Activated CD4-positive, alpha-beta memory T cell treated with anti-CD3 and anti-CD28 coated beads, Interleukin-2, amount 10 ng/mL, durations not matched to agents 7 days and 5 days (primary cell): ENCODE measurements at regions not wholly inside any gene's neighbourhood (a gene's known extent, or its start where the extent isn't known, plus 50 kb on each side); places are given as distances from the start of the nearest gene placed in this dataset.

Source experiments
- CTCF ChIA-PET: fragments of 350-600 bp; sonication (Branson Sonifier 250); formaldehyde crosslinking; loops from one replicate; lab custom pipeline; 2021; ENCODE audit warnings: antibody characterized with exemption, inconsistent platforms; lab: Charles Lee
- POLR2A ChIA-PET: fragments of 350-600 bp; sonication (Branson Sonifier 250); formaldehyde crosslinking; loops from one replicate; lab custom pipeline; 2021; ENCODE audit warnings: antibody characterized with exemption; lab: Charles Lee
- DNase-seq: peaks from one replicate; pipeline ENCODE4 v3.0.0-alpha.2; 2020
- H3K27ac Mint-ChIP-seq: one replicate; pipeline ENCODE4 v1.8.0; 2021; ENCODE audit warnings: mild to moderate bottlenecking, mixed read lengths
- H3K27me3 Mint-ChIP-seq: one replicate; pipeline ENCODE4 v1.8.0; 2021; ENCODE audit warnings: mixed read lengths
- H3K36me3 Mint-ChIP-seq: one replicate; pipeline ENCODE4 v1.8.0; 2021; ENCODE audit warnings: low read depth, mixed read lengths
- H3K4me1 Mint-ChIP-seq: one replicate; pipeline ENCODE4 v1.8.0; 2021; ENCODE audit warnings: mixed read lengths
- H3K4me3 Mint-ChIP-seq: one replicate; pipeline ENCODE4 v1.8.0; 2021; ENCODE audit warnings: mild to moderate bottlenecking, mixed read lengths
- H3K9me3 Mint-ChIP-seq: one replicate; pipeline ENCODE4 v1.8.0; 2021; ENCODE audit warnings: mixed read lengths

- no peaks in the 10 kb centered on the region for H3K36me3 Mint-ChIP-seq
- no peak overlapping the region for H3K4me3 Mint-ChIP-seq
- no peak overlapping the region for H3K27ac Mint-ChIP-seq
- peaks cover 16% of the 10 kb centered on the region for H3K4me1 Mint-ChIP-seq
- ChIA-PET POLR2A (interaction anchor here (0.9 to 2.0 kb wide), 4 partner anchors 14 to 279 kb away, joined by 3 to 10 read pairs (median 4); partner anchors contain the start of gene IVNS1ABP), CTCF (interaction anchor here (0.6 to 2.3 kb wide), 30 partner anchors 8 to 824 kb away, joined by 3 to 22 read pairs (median 4); partner anchors contain the start of gene IVNS1ABP)
- H3K27me3 Mint-ChIP-seq = no peaks in the 10 kb centered on the region
- peak; percentile 55 for DNase-seq
- H3K9me3 Mint-ChIP-seq = no peaks in the 10 kb centered on the region
Measured at GRCh38 chr1:185595835-185596667, 138.1 kb upstream of the HMCN1 start.

- no peak for DNase-seq
- ChIA-PET POLR2A (interaction anchor here (1.0 to 2.0 kb wide), 3 partner anchors 26 to 278 kb away, joined by 3 to 6 read pairs (median 5); partner anchors contain the start of gene IVNS1ABP), CTCF (interaction anchor here (1.0 to 2.3 kb wide), 13 partner anchors 18 to 289 kb away, joined by 3 to 22 read pairs (median 6); partner anchors contain the start of gene IVNS1ABP)
- H3K9me3 Mint-ChIP-seq = peaks cover 2% of the 10 kb centered on the region
- no peak overlapping the region for H3K4me3 Mint-ChIP-seq
- H3K4me1 Mint-ChIP-seq = peaks cover 16% of the 10 kb centered on the region
- no peak overlapping the region for H3K27ac Mint-ChIP-seq
- H3K36me3 Mint-ChIP-seq = peaks cover 6% of the 10 kb centered on the region
- H3K27me3 Mint-ChIP-seq = no peaks in the 10 kb centered on the region
Measured at GRCh38 chr1:185594786-185595410, 139.3 kb upstream of the HMCN1 start.

- H3K36me3 Mint-ChIP-seq = peaks cover 6% of the 10 kb centered on the region
- peaks cover 16% of the 10 kb centered on the region for H3K4me1 Mint-ChIP-seq
- POLR2A ChIA-PET = no interaction called here
- H3K4me3 Mint-ChIP-seq = no peak overlapping the region
- H3K27me3 Mint-ChIP-seq = no peaks in the 10 kb centered on the region
- no peak overlapping the region for H3K27ac Mint-ChIP-seq
- peaks cover 2% of the 10 kb centered on the region for H3K9me3 Mint-ChIP-seq
- no peak for DNase-seq
- CTCF ChIA-PET = interaction anchor here (1.2 kb wide), 1 partner anchor 34 kb away, joined by 5 read pairs; no protein-coding TSS in a partner anchor
Measured at GRCh38 chr1:185593271-185593670, 140.9 kb upstream of the HMCN1 start.

- Mint-ChIP-seq H3K27me3 (no peaks in the 10 kb centered on the region), H3K36me3 (peaks cover 8% of the 10 kb centered on the region), H3K4me1 (no peaks in the 10 kb centered on the region), H3K4me3 (no peak overlapping the region), H3K27ac (no peak overlapping the region), H3K9me3 (peaks cover 25% of the 10 kb centered on the region)
- DNase-seq = no peak
- CTCF ChIA-PET = interaction anchor here (1.6 kb wide), 1 partner anchor 11 kb away, joined by 7 read pairs; no protein-coding TSS in a partner anchor
- POLR2A ChIA-PET = no interaction called here
Measured at GRCh38 chr1:185585770-185586169, 148.4 kb upstream of the HMCN1 start.

GRCh38 chr1:185581961-185582725 is 152.0 kb upstream of the HMCN1 start:
- no peaks in the 10 kb centered on the region for H3K4me1 Mint-ChIP-seq
- POLR2A ChIA-PET = interaction anchor here (1.4 kb wide), 1 partner anchor 14 kb away, joined by 3 read pairs; no protein-coding TSS in a partner anchor
- no peaks in the 10 kb centered on the region for H3K27me3 Mint-ChIP-seq
- no peak overlapping the region for H3K4me3 Mint-ChIP-seq
- H3K27ac Mint-ChIP-seq = no peak overlapping the region
- H3K36me3 Mint-ChIP-seq = peaks cover 23% of the 10 kb centered on the region
- CTCF ChIA-PET = no interaction called here
- H3K9me3 Mint-ChIP-seq = peaks cover 49% of the 10 kb centered on the region
- no peak for DNase-seq

GRCh38 chr1:185581020-185581419 is 153.2 kb upstream of the HMCN1 start:
- Mint-ChIP-seq H3K27ac (no peak overlapping the region), H3K4me3 (no peak overlapping the region), H3K4me1 (no peaks in the 10 kb centered on the region), H3K27me3 (no peaks in the 10 kb centered on the region), H3K36me3 (peaks cover 25% of the 10 kb centered on the region), H3K9me3 (peaks cover 46% of the 10 kb centered on the region)
- POLR2A ChIA-PET = interaction anchor here (1.4 kb wide), 1 partner anchor 15 kb away, joined by 3 read pairs; no protein-coding TSS in a partner anchor
- CTCF ChIA-PET = interaction anchor here (0.7 kb wide), 1 partner anchor 374 kb away, joined by 3 read pairs; no protein-coding TSS in a partner anchor
- no peak for DNase-seq

- peaks cover 23% of the 10 kb centered on the region for H3K36me3 Mint-ChIP-seq
- H3K27ac Mint-ChIP-seq = no peak overlapping the region
- DNase-seq = no peak
- ChIA-PET POLR2A (no interaction called here), CTCF (no interaction called here)
- no peaks in the 10 kb centered on the region for H3K27me3 Mint-ChIP-seq
- no peaks in the 10 kb centered on the region for H3K4me1 Mint-ChIP-seq
- H3K9me3 Mint-ChIP-seq = peaks cover 41% of the 10 kb centered on the region
- no peak overlapping the region for H3K4me3 Mint-ChIP-seq
Measured at GRCh38 chr1:185578293-185578692, 155.9 kb upstream of the HMCN1 start.

GRCh38 chr1:185574139-185574875 is 159.9 kb upstream of the HMCN1 start:
- peaks cover 23% of the 10 kb centered on the region for H3K9me3 Mint-ChIP-seq
- CTCF ChIA-PET = interaction anchor here (0.7 kb wide), 1 partner anchor 850 kb away, joined by 4 read pairs; no protein-coding TSS in a partner anchor
- POLR2A ChIA-PET = no interaction called here
- peaks cover 18% of the 10 kb centered on the region for H3K36me3 Mint-ChIP-seq
- no peaks in the 10 kb centered on the region for H3K27me3 Mint-ChIP-seq
- H3K27ac Mint-ChIP-seq = no peak overlapping the region
- no peak overlapping the region for H3K4me3 Mint-ChIP-seq
- peaks cover 5% of the 10 kb centered on the region for H3K4me1 Mint-ChIP-seq
- DNase-seq = no peak

- peaks cover 18% of the 10 kb centered on the region for H3K9me3 Mint-ChIP-seq
Measured at GRCh38 chr1:185573677-185574076, 160.5 kb upstream of the HMCN1 start.

GRCh38 chr1:185573162-185573561 is 161.0 kb upstream of the HMCN1 start:
- Mint-ChIP-seq H3K4me3 (no peak overlapping the region), H3K4me1 (peaks cover 17% of the 10 kb centered on the region)

More at GRCh38 chr1:185573677-185574076, 160.5 kb upstream of the HMCN1 start:
- no peaks in the 10 kb centered on the region for H3K27me3 Mint-ChIP-seq
- POLR2A ChIA-PET = no interaction called here
- no peak overlapping the region for H3K4me3 Mint-ChIP-seq
- CTCF ChIA-PET = interaction anchor here (2.4 kb wide), 1 partner anchor 22 kb away, joined by 8 read pairs; no protein-coding TSS in a partner anchor
- no peak for DNase-seq
- H3K36me3 Mint-ChIP-seq = peaks cover 16% of the 10 kb centered on the region
- peaks cover 11% of the 10 kb centered on the region for H3K4me1 Mint-ChIP-seq
- H3K27ac Mint-ChIP-seq = no peak overlapping the region

GRCh38 chr1:185570962-185571361 is 163.2 kb upstream of the HMCN1 start:
- Mint-ChIP-seq H3K9me3 (peaks cover 11% of the 10 kb centered on the region), H3K27ac (no peak overlapping the region), H3K4me3 (no peak overlapping the region), H3K27me3 (no peaks in the 10 kb centered on the region), H3K4me1 (peaks cover 39% of the 10 kb centered on the region), H3K36me3 (peaks cover 10% of the 10 kb centered on the region)
- DNase-seq = no peak
- ChIA-PET POLR2A (no interaction called here), CTCF (interaction anchor here (1.9 kb wide), 1 partner anchor 25 kb away, joined by 6 read pairs; no protein-coding TSS in a partner anchor)

More at GRCh38 chr1:185573162-185573561, 161.0 kb upstream of the HMCN1 start:
- Mint-ChIP-seq H3K9me3 (peaks cover 14% of the 10 kb centered on the region), H3K27ac (no peak overlapping the region), H3K36me3 (peaks cover 14% of the 10 kb centered on the region), H3K27me3 (no peaks in the 10 kb centered on the region)
- CTCF ChIA-PET = interaction anchor here (2.4 kb wide), 1 partner anchor 23 kb away, joined by 8 read pairs; no protein-coding TSS in a partner anchor
- no peak for DNase-seq
- POLR2A ChIA-PET = interaction anchor here (1.9 kb wide), 1 partner anchor 13 kb away, joined by 5 read pairs; no protein-coding TSS in a partner anchor
